Naive thymus-derived CD4-positive, alpha-beta T cell (primary cell): ENCODE measurements at regions not wholly inside any gene's neighbourhood (a gene's known extent, or its start where the extent isn't known, plus 50 kb on each side); places are given as distances from the start of the nearest gene placed in this dataset.

ENCODE experiments used
- ATAC-seq: fragments of 150-1000 bp; cut with Tn5 transposase; 2 replicates; pipeline ENCODE4 v1.10.0; 2021; ENCODE audit warnings: mild to moderate bottlenecking, moderate library complexity
- CTCF ChIA-PET: fragments of 350-600 bp; sonication (Branson Sonifier 250); formaldehyde crosslinking; loops from one replicate; lab custom pipeline; 2021; ENCODE audit warnings: antibody characterized with exemption; lab: Charles Lee
- POLR2A ChIA-PET: fragments of 350-600 bp; sonication (Branson Sonifier 250); formaldehyde crosslinking; loops from one replicate; lab custom pipeline; 2021; ENCODE audit warnings: antibody characterized with exemption, inconsistent platforms; lab: Charles Lee
- DNase-seq, 9 donors: peaks; one replicate each; pipeline versions ENCODE4 v3.0.0 to v3.0.0-alpha.2; 2020 to 2022; ENCODE audit warnings: mixed read lengths in 1 of 9
- H3K27ac ChIP-seq: one replicate; pipeline ENCODE4 v1.7.0; 2013; ENCODE audit warnings: mild to moderate bottlenecking, low read depth, low read length, moderate library complexity
- H3K27me3 ChIP-seq, 2 donors: one replicate each; pipeline ENCODE4 v1.7.0; 2013; ENCODE audit warnings: low read length in 2 of 2, mild to moderate bottlenecking in 2 of 2, moderate library complexity in 2 of 2; ENCODE audit not compliant: control insufficient read depth in 2 of 2, insufficient read depth in 2 of 2
- H3K36me3 ChIP-seq, 3 experiments: 1 replicate in 2 of 3; 2 replicates in 1 of 3; pipeline ENCODE4 v1.7.0; 2013; ENCODE audit warnings: low read length in 3 of 3, mild to moderate bottlenecking in 3 of 3, moderate library complexity in 1 of 3; ENCODE audit not compliant: insufficient read depth in 3 of 3, control insufficient read depth in 2 of 3
- H3K4me1 ChIP-seq, 2 donors: one replicate each; pipeline ENCODE4 v1.7.0; 2013; ENCODE audit warnings: low read length in 2 of 2, mild to moderate bottlenecking in 2 of 2, moderate library complexity in 1 of 2; ENCODE audit not compliant: control insufficient read depth in 2 of 2, insufficient read depth in 2 of 2
- H3K4me3 ChIP-seq: 2 replicates; pipeline ENCODE4 v1.7.0; 2013; ENCODE audit warnings: mild to moderate bottlenecking, low read length
- H3K9me3 ChIP-seq, 3 experiments: 1 replicate in 2 of 3; 2 replicates in 1 of 3; pipeline ENCODE4 v1.7.0; 2013; ENCODE audit warnings: low read length in 3 of 3; ENCODE audit not compliant: control insufficient read depth in 2 of 3
- H3K27ac Mint-ChIP-seq, 9 donors: one replicate each; pipeline ENCODE4 v1.8.0; 2020 to 2022; ENCODE audit warnings: mixed read lengths in 9 of 9, mild to moderate bottlenecking in 8 of 9, moderate library complexity in 5 of 9, inconsistent platforms in 2 of 9
- H3K27me3 Mint-ChIP-seq, 5 donors: one replicate each; pipeline ENCODE4 v1.8.0; 2021 to 2022; ENCODE audit warnings: mixed read lengths in 5 of 5, mild to moderate bottlenecking in 1 of 5
- H3K36me3 Mint-ChIP-seq, 5 donors: one replicate each; pipeline ENCODE4 v1.8.0; 2020 to 2022; ENCODE audit warnings: mixed read lengths in 5 of 5, mild to moderate bottlenecking in 3 of 5, inconsistent platforms in 1 of 5
- H3K4me1 Mint-ChIP-seq, 7 donors: one replicate each; pipeline ENCODE4 v1.8.0; 2020 to 2022; ENCODE audit warnings: mixed read lengths in 7 of 7, mild to moderate bottlenecking in 3 of 7, inconsistent platforms in 1 of 7
- H3K4me3 Mint-ChIP-seq, 10 donors: one replicate each; pipeline ENCODE4 v1.8.0; 2020 to 2022; ENCODE audit warnings: mild to moderate bottlenecking in 10 of 10, mixed read lengths in 10 of 10, moderate library complexity in 6 of 10, inconsistent platforms in 2 of 10
- H3K9me3 Mint-ChIP-seq, 11 donors: one replicate each; pipeline ENCODE4 v1.8.0; 2020 to 2022; ENCODE audit warnings: mixed read lengths in 11 of 11, mild to moderate bottlenecking in 4 of 11, inconsistent platforms in 1 of 11, moderate library complexity in 1 of 11
- intact Hi-C, 2 donors: fragments of 100-400 bp; cut with micrococcal nuclease; formaldehyde crosslinking; loops; one replicate each; pipeline ENCODE4 v1.15.1; 2023

GRCh38 chr15:87736891-87737389 lies 519.6 kb downstream of the NTRK3 start:
- no peaks in the 10 kb centered on the region for H3K27me3 ChIP-seq
- no peaks in the 10 kb centered on the region for H3K9me3 ChIP-seq
- no peaks in the 10 kb centered on the region for H3K36me3 ChIP-seq
- peaks cover 0 to 4% (median 0%) of the 10 kb centered on the region in 5 donors for H3K27me3 Mint-ChIP-seq
- H3K27ac ChIP-seq: no peak overlapping the region
- H3K36me3 Mint-ChIP-seq: no peaks in the 10 kb centered on the region
- peak; percentile 66 for ATAC-seq
- peak in 6 of 9 donors; percentile 27 to 69 (median 54) for DNase-seq
- no peak overlapping the region for H3K4me3 ChIP-seq
- peaks cover 9 to 34% (median 30%) of the 10 kb centered on the region in 7 donors for H3K4me1 Mint-ChIP-seq
- intact Hi-C loops: no loop called here
- CTCF ChIA-PET: no interaction called here
- peaks cover 0 to 10% of the 10 kb centered on the region in 2 donors for H3K4me1 ChIP-seq
- H3K27ac Mint-ChIP-seq: peak overlapping the region; percentile 50 to 87 (median 67)
- H3K4me3 Mint-ChIP-seq: peak overlapping the region; percentile 31 to 82 (median 70)
- peaks cover 0 to 4% (median 0%) of the 10 kb centered on the region in 11 donors for H3K9me3 Mint-ChIP-seq
- POLR2A ChIA-PET: no interaction called here

- no peaks in the 10 kb centered on the region for H3K9me3 ChIP-seq
- H3K4me3 Mint-ChIP-seq: peak overlapping the region in 6 of 10 donors; percentile 31 to 82 (median 68)
- ATAC-seq (no peak), DNase-seq (no peak)
- intact Hi-C loops: no loop called here
- H3K36me3 Mint-ChIP-seq: no peaks in the 10 kb centered on the region
- POLR2A ChIA-PET: interaction anchor here (0.6 kb wide), 1 partner anchor 50 kb away, joined by 4 read pairs; no protein-coding TSS in a partner anchor
- peaks cover 9 to 34% (median 30%) of the 10 kb centered on the region in 7 donors for H3K4me1 Mint-ChIP-seq
- H3K27ac Mint-ChIP-seq: peak overlapping the region in 7 of 9 donors; percentile 13 to 87 (median 55)
- peaks cover 0 to 10% of the 10 kb centered on the region in 2 donors for H3K4me1 ChIP-seq
- H3K9me3 Mint-ChIP-seq: peaks cover 0 to 4% (median 0%) of the 10 kb centered on the region in 11 donors
- CTCF ChIA-PET: no interaction called here
- H3K27me3 ChIP-seq: no peaks in the 10 kb centered on the region
- no peak overlapping the region for H3K4me3 ChIP-seq
- H3K27ac ChIP-seq: no peak overlapping the region
- H3K36me3 ChIP-seq: no peaks in the 10 kb centered on the region
- H3K27me3 Mint-ChIP-seq: peaks cover 0 to 4% (median 0%) of the 10 kb centered on the region in 5 donors
Observed at GRCh38 chr15:87736401-87736800, 520.1 kb downstream of the NTRK3 start.

DNA sequence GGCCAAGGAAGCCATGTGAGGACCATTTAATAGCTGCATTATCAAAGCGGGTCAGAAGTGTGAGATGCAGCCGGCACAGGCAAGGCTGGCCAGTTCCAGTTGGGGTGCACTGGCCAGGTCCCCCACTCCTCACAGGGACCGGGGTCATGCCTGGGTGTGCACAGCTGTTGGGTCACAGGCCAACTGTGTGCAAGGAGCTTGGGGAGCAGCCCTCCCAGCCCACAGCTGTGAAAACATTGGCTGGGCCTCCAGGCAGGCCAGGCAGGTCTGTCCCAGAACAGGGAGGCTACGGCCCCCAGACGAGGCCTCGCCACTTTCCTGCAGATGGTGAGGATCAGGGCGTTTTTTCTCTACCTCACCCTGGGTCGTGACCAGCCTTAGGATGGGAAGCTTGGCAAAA lies 521.0 kb downstream of the NTRK3 start:
- Histone ChIP-seq H3K9me3 (no peaks in the 10 kb centered on the region), H3K27me3 (no peaks in the 10 kb centered on the region), H3K36me3 (no peaks in the 10 kb centered on the region), H3K4me1 (peaks cover 0 to 10% of the 10 kb centered on the region in 2 donors), H3K4me3 (no peak overlapping the region), H3K27ac (no peak overlapping the region)
- peak overlapping the region in 1 of 10 donors; percentile 82 for H3K4me3 Mint-ChIP-seq
- intact Hi-C loops: no loop called here
- peaks cover 0 to 4% (median 0%) of the 10 kb centered on the region in 5 donors for H3K27me3 Mint-ChIP-seq
- no peaks in the 10 kb centered on the region for H3K36me3 Mint-ChIP-seq
- POLR2A ChIA-PET: no interaction called here
- peaks cover 0 to 4% (median 0%) of the 10 kb centered on the region in 11 donors for H3K9me3 Mint-ChIP-seq
- ATAC-seq (no peak), DNase-seq (no peak)
- no peak overlapping the region for H3K27ac Mint-ChIP-seq
- H3K4me1 Mint-ChIP-seq: peaks cover 9 to 34% (median 30%) of the 10 kb centered on the region in 7 donors
- CTCF ChIA-PET: no interaction called here

GRCh38 chr15:87734571-87735373 lies 521.8 kb downstream of the NTRK3 start:
- Mint-ChIP-seq H3K4me3 (no peak overlapping the region), H3K27ac (no peak overlapping the region), H3K36me3 (no peaks in the 10 kb centered on the region), H3K9me3 (peaks cover 0 to 4% (median 0%) of the 10 kb centered on the region in 11 donors), H3K4me1 (peaks cover 9 to 34% (median 28%) of the 10 kb centered on the region in 7 donors), H3K27me3 (peaks cover 0 to 6% (median 0%) of the 10 kb centered on the region in 5 donors)
- no peaks in the 10 kb centered on the region for H3K27me3 ChIP-seq
- H3K36me3 ChIP-seq: no peaks in the 10 kb centered on the region
- DNase-seq: no peak
- peaks cover 0 to 10% of the 10 kb centered on the region in 2 donors for H3K4me1 ChIP-seq
- ChIA-PET CTCF (no interaction called here), POLR2A (no interaction called here)
- H3K27ac ChIP-seq: no peak overlapping the region
- ATAC-seq: no peak
- intact Hi-C loops: no loop called here
- no peaks in the 10 kb centered on the region for H3K9me3 ChIP-seq
- H3K4me3 ChIP-seq: no peak overlapping the region

DNA sequence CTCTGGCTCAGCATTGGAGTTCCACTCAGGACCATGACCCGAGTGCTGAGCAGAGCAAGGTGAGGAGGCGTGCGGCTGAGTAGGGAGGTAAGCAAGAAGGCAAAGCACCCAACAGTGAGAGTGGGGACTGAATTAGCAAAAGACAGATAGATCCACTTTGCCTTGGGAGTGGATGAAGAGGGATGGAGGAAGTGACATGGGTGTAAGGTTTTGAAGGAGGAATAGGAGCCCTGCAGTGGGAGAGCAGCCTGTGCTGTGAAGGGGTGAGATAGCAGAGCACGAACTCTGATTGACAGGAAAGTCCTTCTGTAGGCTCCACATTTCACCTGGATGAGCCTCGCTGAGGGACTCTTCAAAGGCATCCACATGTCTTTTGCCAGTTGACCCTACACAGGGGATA lies 522.6 kb downstream of the NTRK3 start:
- DNase-seq (no peak), ATAC-seq (no peak)
- H3K27me3 ChIP-seq: no peaks in the 10 kb centered on the region
- no peaks in the 10 kb centered on the region for H3K36me3 Mint-ChIP-seq
- no peaks in the 10 kb centered on the region for H3K9me3 ChIP-seq
- no peak overlapping the region for H3K4me3 Mint-ChIP-seq
- intact Hi-C loops: no loop called here
- H3K36me3 ChIP-seq: no peaks in the 10 kb centered on the region
- H3K4me1 ChIP-seq: peaks cover 0 to 10% of the 10 kb centered on the region in 2 donors
- H3K9me3 Mint-ChIP-seq: peaks cover 0 to 4% (median 0%) of the 10 kb centered on the region in 11 donors
- H3K27me3 Mint-ChIP-seq: peaks cover 0 to 6% (median 0%) of the 10 kb centered on the region in 5 donors
- CTCF ChIA-PET: no interaction called here
- H3K4me3 ChIP-seq: no peak overlapping the region
- H3K4me1 Mint-ChIP-seq: peaks cover 9 to 34% (median 28%) of the 10 kb centered on the region in 7 donors
- peak overlapping the region in 3 of 9 donors; percentile 0 to 46 (median 16) for H3K27ac Mint-ChIP-seq
- H3K27ac ChIP-seq: no peak overlapping the region
- POLR2A ChIA-PET: no interaction called here

- CTCF ChIA-PET: no interaction called here
- POLR2A ChIA-PET: no interaction called here
- peak overlapping the region in 1 of 9 donors; percentile 0 for H3K27ac Mint-ChIP-seq
- no peak overlapping the region for H3K4me3 Mint-ChIP-seq
- Histone ChIP-seq H3K4me1 (peaks cover 0 to 10% of the 10 kb centered on the region in 2 donors), H3K9me3 (no peaks in the 10 kb centered on the region), H3K27me3 (no peaks in the 10 kb centered on the region), H3K4me3 (no peak overlapping the region), H3K27ac (no peak overlapping the region), H3K36me3 (no peaks in the 10 kb centered on the region)
- peaks cover 0 to 6% (median 0%) of the 10 kb centered on the region in 5 donors for H3K27me3 Mint-ChIP-seq
- H3K4me1 Mint-ChIP-seq: peaks cover 9 to 34% (median 28%) of the 10 kb centered on the region in 7 donors
- no peaks in the 10 kb centered on the region for H3K36me3 Mint-ChIP-seq
- ATAC-seq: no peak
- no peak for DNase-seq
- peaks cover 0 to 4% (median 0%) of the 10 kb centered on the region in 11 donors for H3K9me3 Mint-ChIP-seq
- intact Hi-C loops: no loop called here
Observed at GRCh38 chr15:87733541-87733941, 523.0 kb downstream of the NTRK3 start.
